ENCODE measurements at regions not wholly inside any gene's neighbourhood (a gene's known extent, or its start where the extent isn't known, plus 50 kb on each side); places are given as distances from the start of the nearest gene placed in this dataset.

GRCh38 chr18:54777118-54777791 is 51.0 kb upstream of the RAB27B start:
- no peak for TF ChIP-seq EZH2 (IDR thresholded peaks at IDR 0.05; ENCODE audit: borderline replicate concordance)
- TF ChIP-seq EZH2phosphoT487 (IDR thresholded peaks at IDR 0.05; ENCODE audit: low read depth, severe bottlenecking, unreplicated experiment) = no peak
- TF ChIP-seq CTCF (IDR thresholded peaks at IDR 0.05; ENCODE audit: poor library complexity) = no peak
- H2AFZ ChIP-seq = no peak overlapping the region
- DNase-seq (ENCODE audit: low spot score) = no peak
- H3K9me2 ChIP-seq (replicated peaks; ENCODE audit: insufficient read depth) = no peaks in the 10 kb centered on the region
- H3K9me3 ChIP-seq (ENCODE audit: low read depth) = no peaks in the 10 kb centered on the region
- no peaks in the 10 kb centered on the region for H3K27me3 ChIP-seq
- no peak overlapping the region for H3K4me3 ChIP-seq
- no peaks in the 10 kb centered on the region for H3K79me2 ChIP-seq
- WGBS (ENCODE audit: low lambda C conversion rate, missing lambda C conversion rate) = 61% methylated on average over 1 of the region's 1 CpG
- no peaks in the 10 kb centered on the region for H4K20me1 ChIP-seq (ENCODE audit: insufficient read depth, poor library complexity, severe bottlenecking)
- peak overlapping the region; percentile 15 for H3K27ac ChIP-seq
- H3K4me2 ChIP-seq = peak overlapping the region; percentile 23
- no peaks in the 10 kb centered on the region for H3K36me3 ChIP-seq (replicated peaks; ENCODE audit: insufficient read depth, low read depth)
- H3K4me1 ChIP-seq (ENCODE audit: insufficient read depth) = peaks cover 13% of the 10 kb centered on the region

GRCh38 chr18:54777989-54778388 is 50.3 kb upstream of the RAB27B start:
- H3K4me3 ChIP-seq = no peak overlapping the region
- H3K4me2 ChIP-seq = peak overlapping the region; percentile 23
- H3K9me3 ChIP-seq (ENCODE audit: low read depth) = no peaks in the 10 kb centered on the region
- H3K27me3 ChIP-seq = no peaks in the 10 kb centered on the region
- TF ChIP-seq EZH2 (IDR thresholded peaks at IDR 0.05; ENCODE audit: borderline replicate concordance) (no peak), EZH2phosphoT487 (IDR thresholded peaks at IDR 0.05; ENCODE audit: low read depth, severe bottlenecking, unreplicated experiment) (no peak), CTCF (IDR thresholded peaks at IDR 0.05; ENCODE audit: poor library complexity) (no peak)
- no peaks in the 10 kb centered on the region for H4K20me1 ChIP-seq (ENCODE audit: insufficient read depth, poor library complexity, severe bottlenecking)
- 77% methylated on average over 4 of the region's 4 CpGs for WGBS (ENCODE audit: low lambda C conversion rate, missing lambda C conversion rate)
- H2AFZ ChIP-seq = no peak overlapping the region
- DNase-seq (ENCODE audit: low spot score) = no peak
- no peaks in the 10 kb centered on the region for H3K36me3 ChIP-seq (replicated peaks; ENCODE audit: insufficient read depth, low read depth)
- no peak overlapping the region for H3K27ac ChIP-seq
- no peaks in the 10 kb centered on the region for H3K9me2 ChIP-seq (replicated peaks; ENCODE audit: insufficient read depth)
- no peaks in the 10 kb centered on the region for H3K79me2 ChIP-seq
- H3K4me1 ChIP-seq (ENCODE audit: insufficient read depth) = peaks cover 13% of the 10 kb centered on the region

All from hepatocyte (in vitro differentiated cells).